ENCODE measurements at regions not wholly inside any gene's neighbourhood (a gene's known extent, or its start where the extent isn't known, plus 50 kb on each side); places are given as distances from the start of the nearest gene placed in this dataset.

DNA sequence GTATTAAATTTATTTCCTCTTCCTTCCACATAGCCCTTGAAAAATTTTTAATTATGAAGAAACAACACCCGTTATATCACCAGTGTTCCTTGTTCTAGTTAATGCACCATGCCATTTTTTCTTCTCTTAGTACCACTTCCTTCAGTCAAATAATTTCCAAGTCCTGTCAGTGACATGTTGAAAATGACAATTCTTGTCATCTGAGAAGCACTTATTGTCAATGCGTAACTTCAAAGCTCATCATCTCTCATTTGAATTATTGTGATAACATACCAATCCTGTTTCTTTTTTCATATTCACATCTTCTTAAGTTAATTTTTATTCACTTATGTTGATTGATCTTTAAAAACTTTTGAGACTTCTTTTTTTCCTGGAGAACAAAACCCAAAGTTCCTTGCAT lies 320.4 kb downstream of the ASXL3 start:
- TF ChIP-seq, protein P1, sequence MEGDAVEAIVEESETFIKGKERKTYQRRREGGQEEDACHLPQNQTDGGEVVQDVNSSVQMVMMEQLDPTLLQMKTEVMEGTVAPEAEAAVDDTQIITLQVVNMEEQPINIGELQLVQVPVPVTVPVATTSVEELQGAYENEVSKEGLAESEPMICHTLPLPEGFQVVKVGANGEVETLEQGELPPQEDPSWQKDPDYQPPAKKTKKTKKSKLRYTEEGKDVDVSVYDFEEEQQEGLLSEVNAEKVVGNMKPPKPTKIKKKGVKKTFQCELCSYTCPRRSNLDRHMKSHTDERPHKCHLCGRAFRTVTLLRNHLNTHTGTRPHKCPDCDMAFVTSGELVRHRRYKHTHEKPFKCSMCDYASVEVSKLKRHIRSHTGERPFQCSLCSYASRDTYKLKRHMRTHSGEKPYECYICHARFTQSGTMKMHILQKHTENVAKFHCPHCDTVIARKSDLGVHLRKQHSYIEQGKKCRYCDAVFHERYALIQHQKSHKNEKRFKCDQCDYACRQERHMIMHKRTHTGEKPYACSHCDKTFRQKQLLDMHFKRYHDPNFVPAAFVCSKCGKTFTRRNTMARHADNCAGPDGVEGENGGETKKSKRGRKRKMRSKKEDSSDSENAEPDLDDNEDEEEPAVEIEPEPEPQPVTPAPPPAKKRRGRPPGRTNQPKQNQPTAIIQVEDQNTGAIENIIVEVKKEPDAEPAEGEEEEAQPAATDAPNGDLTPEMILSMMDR (conservative IDR thresholded peaks at IDR 0.05): no peak
- TF ChIP-seq ZFX (IDR thresholded peaks at IDR 0.05): no peak
